Choroid plexus epithelial cell (primary cell): ENCODE measurements at regions not wholly inside any gene's neighbourhood (a gene's known extent, or its start where the extent isn't known, plus 50 kb on each side); places are given as distances from the start of the nearest gene placed in this dataset.

Experiments used
- DNase-seq: peaks from one replicate; pipeline ENCODE4 v3.0.0-alpha.2; 2010; ENCODE audit warnings: low read depth
- H3K4me3 ChIP-seq: 2 replicates; pipeline ENCODE4 v1.5.1; 2011; ENCODE audit warnings: low read depth, mild to moderate bottlenecking, control low read depth, low read length, moderate library complexity
- TF ChIP-seq, protein P1 (sequence below): conservative IDR thresholded peaks from 2 replicates; pipeline ENCODE4 v1.5.1; 2011; ENCODE audit warnings: low read depth, mild to moderate bottlenecking, control low read depth, inconsistent platforms, low read length, moderate library complexity

DNA sequence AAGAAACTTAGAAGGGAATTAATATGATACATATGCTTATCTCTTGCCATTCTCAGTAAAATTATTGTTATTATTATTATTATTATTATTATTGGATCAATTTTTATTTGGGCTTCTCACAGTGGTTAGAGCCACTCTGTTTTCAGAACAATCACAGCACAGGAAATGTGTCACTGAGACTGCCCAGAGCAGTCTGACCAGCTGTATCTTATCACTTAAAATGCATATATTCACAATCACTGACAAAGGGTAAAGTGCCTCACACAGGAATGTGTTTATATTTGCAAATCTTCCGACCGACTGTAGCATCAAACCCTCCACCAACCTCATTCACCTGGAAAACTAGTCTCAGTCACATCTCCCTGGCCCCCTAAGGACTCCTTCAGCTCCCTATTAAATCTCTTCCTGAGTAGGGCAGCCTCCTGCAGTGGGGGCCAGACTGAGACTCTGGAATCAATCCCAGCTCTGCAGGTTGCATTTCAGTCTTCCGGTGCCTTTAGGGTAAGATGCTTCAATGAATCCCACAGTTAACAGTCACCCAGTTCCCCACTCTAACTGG, 738.3 kb upstream of the SLITRK5 start:
- TF ChIP-seq, protein P1, sequence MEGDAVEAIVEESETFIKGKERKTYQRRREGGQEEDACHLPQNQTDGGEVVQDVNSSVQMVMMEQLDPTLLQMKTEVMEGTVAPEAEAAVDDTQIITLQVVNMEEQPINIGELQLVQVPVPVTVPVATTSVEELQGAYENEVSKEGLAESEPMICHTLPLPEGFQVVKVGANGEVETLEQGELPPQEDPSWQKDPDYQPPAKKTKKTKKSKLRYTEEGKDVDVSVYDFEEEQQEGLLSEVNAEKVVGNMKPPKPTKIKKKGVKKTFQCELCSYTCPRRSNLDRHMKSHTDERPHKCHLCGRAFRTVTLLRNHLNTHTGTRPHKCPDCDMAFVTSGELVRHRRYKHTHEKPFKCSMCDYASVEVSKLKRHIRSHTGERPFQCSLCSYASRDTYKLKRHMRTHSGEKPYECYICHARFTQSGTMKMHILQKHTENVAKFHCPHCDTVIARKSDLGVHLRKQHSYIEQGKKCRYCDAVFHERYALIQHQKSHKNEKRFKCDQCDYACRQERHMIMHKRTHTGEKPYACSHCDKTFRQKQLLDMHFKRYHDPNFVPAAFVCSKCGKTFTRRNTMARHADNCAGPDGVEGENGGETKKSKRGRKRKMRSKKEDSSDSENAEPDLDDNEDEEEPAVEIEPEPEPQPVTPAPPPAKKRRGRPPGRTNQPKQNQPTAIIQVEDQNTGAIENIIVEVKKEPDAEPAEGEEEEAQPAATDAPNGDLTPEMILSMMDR: no peak
- peak; percentile 50 for DNase-seq
- H3K4me3 ChIP-seq: no peak overlapping the region

- no peak for DNase-seq
- TF ChIP-seq, protein P1: no peak
- H3K4me3 ChIP-seq: no peak overlapping the region
Measured at GRCh38 chr13:86933676-86934075, 737.5 kb upstream of the SLITRK5 start.

- TF ChIP-seq, protein P1: no peak
- H3K4me3 ChIP-seq: no peak overlapping the region
- no peak for DNase-seq
Measured at GRCh38 chr13:86937316-86937715, 733.9 kb upstream of the SLITRK5 start.

DNA sequence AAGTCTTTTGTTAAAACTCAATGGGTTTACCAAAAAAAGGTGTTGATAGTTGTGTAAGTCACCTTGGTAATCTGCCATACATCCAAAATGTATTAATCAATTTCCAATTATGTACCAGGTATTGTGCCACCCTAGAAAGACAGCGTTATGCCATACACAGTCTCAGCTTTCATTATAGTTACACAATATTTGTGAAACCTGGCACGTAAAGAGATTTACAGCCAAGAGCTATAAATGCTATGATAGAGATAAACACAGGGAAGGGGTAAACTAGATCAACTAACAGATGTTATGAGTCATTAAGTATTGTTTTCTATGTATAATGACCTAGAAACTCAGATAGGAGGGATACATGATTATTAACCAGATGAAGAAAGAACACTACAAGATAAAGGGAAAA, 725.6 kb upstream of the SLITRK5 start:
- TF ChIP-seq, protein P1: no peak
- DNase-seq: peak; percentile 33

GRCh38 chr13:86946734-86947133, 724.4 kb upstream of the SLITRK5 start:
- DNase-seq: no peak
- H3K4me3 ChIP-seq: no peak overlapping the region
- TF ChIP-seq, protein P1: no peak

More for the DNA sequence above, 725.6 kb upstream of the SLITRK5 start:
- H3K4me3 ChIP-seq: no peak overlapping the region

GRCh38 chr13:86954341-86954740, 716.8 kb upstream of the SLITRK5 start:
- TF ChIP-seq, protein P1: no peak
- DNase-seq: no peak
- no peak overlapping the region for H3K4me3 ChIP-seq

GRCh38 chr13:86960876-86961275, 710.3 kb upstream of the SLITRK5 start:
- H3K4me3 ChIP-seq: no peak overlapping the region
- peak; percentile 35 for DNase-seq
- TF ChIP-seq, protein P1: no peak
